Peyer's patch (tissue), 4 donors: ENCODE measurements at regions not wholly inside any gene's neighbourhood (a gene's known extent, or its start where the extent isn't known, plus 50 kb on each side); places are given as distances from the start of the nearest gene placed in this dataset.

ENCODE experiments used
- POLR2A ChIP-seq, 2 donors: fragments of 450-650 bp; IDR thresholded peaks; one replicate each; pipeline ENCODE4 v1.5.1; 2017; ENCODE audit warnings: antibody characterized with exemption in 2 of 2, mild to moderate bottlenecking in 2 of 2, moderate library complexity in 2 of 2
- TF ChIP-seq, protein P1 (sequence below), 6 experiments: fragments of 450-650 bp in 4 of 6; fragments of 200-600 bp in 2 of 6; sonication (generic) in 1 of 6; IDR thresholded peaks; one replicate each; pipeline ENCODE4 v1.5.1; 2017 to 2019; ENCODE audit warnings: antibody characterized with exemption in 6 of 6, mild to moderate bottlenecking in 3 of 6, moderate library complexity in 1 of 6

DNA sequence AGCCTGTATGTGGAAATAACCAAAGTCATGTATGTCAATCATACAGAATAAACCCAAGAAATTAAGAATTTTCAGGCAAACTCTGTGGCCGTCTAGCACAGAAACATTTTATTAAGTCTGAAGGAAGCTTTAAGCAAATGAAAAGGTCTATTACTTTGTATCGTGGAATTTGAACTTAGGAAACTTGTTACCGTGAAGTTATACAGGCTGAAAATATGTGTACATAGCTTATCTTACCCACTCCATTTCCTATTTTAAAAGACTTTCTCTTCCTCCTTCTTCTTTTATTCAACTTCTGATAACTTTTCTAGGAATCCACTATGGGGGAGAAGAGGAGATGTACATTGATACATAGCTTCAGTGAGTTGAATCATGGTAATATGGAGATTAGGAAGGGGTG, 108.3 kb downstream of the AGTR2 start:
- TF ChIP-seq, protein P1, sequence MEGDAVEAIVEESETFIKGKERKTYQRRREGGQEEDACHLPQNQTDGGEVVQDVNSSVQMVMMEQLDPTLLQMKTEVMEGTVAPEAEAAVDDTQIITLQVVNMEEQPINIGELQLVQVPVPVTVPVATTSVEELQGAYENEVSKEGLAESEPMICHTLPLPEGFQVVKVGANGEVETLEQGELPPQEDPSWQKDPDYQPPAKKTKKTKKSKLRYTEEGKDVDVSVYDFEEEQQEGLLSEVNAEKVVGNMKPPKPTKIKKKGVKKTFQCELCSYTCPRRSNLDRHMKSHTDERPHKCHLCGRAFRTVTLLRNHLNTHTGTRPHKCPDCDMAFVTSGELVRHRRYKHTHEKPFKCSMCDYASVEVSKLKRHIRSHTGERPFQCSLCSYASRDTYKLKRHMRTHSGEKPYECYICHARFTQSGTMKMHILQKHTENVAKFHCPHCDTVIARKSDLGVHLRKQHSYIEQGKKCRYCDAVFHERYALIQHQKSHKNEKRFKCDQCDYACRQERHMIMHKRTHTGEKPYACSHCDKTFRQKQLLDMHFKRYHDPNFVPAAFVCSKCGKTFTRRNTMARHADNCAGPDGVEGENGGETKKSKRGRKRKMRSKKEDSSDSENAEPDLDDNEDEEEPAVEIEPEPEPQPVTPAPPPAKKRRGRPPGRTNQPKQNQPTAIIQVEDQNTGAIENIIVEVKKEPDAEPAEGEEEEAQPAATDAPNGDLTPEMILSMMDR (IDR thresholded peaks at IDR 0.05), result no peak
- TF ChIP-seq POLR2A (IDR thresholded peaks at IDR 0.05), result no peak
